COR-L47 (cell line): ENCODE measurements at regions not wholly inside any gene's neighbourhood (a gene's known extent, or its start where the extent isn't known, plus 50 kb on each side); places are given as distances from the start of the nearest gene placed in this dataset.

Source experiments
- DNase-seq: peaks from one replicate; lab custom pipeline; 2025; lab: John Stamatoyannopoulos, UW

DNA sequence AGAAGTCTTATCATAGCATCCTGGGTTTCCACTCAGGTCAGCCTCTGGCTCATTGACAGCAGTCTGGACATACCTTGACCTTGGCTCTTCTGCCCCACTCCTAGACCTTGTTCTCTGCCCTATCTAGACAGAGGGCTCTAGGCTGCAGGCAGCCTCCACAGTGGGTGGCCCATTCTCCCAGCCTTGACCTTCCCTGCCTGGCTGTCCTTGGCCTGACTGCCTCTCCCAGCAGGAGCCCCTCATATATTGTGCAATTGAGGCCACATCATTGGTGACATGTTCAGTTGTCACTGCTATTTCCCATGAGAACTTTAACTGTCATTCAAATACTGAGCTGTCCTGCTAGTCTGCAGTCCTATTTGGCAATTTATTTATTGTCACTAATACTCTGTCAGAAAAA lies 503.4 kb downstream of the PLXNA4 start:
- no peak for DNase-seq

DNA sequence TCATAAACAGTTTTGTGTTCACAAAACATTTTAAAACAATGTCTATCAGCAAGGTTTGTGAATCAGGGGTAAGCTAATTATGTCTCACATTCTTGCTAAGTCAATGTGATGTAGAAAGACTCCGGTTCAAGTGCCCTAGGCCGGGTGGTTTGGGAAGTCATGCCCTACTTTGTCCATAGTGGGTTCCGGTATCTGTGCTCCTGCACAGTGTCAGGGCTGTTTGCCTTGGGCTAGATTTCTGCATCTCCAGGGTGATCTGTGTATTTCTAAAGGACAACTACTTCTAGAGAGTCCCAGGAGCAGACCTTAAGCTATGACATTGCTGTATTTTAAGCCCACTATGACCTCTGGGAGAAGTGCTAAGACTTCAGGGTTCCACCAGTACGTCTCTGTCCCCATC lies 504.1 kb downstream of the PLXNA4 start:
- no peak for DNase-seq

DNA sequence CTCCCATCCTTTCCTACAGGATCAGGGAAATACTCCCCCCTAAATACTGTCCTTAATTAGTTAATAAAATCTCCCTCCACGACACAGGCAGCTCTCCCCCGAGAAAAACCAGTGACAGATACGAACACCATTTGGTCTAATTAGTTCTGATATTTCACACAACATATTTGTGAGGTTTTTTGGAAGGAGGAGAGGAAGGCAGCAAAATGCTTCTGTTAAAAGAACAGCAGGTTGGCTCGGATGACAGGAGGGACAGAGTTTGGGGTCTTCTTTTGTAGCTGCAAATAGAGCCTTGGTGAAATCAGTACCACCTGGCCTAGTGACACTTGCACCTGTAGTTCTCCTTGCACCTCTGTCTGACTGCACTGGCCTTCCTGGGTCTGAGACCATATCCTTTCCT lies 507.0 kb downstream of the PLXNA4 start:
- no peak for DNase-seq

DNA sequence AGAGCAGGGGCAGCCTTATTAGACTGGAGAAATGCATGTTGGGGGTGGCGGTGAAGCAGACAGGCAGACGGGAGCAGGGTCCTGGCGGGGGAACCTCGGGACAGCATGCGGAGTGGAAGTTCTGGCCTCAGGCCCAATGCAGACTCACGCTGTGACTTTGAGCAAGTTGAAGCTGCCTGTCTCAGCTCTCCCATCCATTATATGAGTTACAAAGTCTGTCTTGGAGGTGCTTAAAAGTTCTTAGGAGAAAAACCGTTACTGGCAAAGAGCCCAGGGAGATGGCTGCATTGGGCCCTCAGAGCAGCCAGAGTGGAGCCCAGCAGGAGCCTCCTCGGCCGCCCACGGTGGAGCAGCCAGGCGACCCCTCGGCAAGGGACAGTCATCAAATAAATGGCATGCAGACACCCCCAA lies 509.5 kb downstream of the PLXNA4 start:
- no peak for DNase-seq

DNA sequence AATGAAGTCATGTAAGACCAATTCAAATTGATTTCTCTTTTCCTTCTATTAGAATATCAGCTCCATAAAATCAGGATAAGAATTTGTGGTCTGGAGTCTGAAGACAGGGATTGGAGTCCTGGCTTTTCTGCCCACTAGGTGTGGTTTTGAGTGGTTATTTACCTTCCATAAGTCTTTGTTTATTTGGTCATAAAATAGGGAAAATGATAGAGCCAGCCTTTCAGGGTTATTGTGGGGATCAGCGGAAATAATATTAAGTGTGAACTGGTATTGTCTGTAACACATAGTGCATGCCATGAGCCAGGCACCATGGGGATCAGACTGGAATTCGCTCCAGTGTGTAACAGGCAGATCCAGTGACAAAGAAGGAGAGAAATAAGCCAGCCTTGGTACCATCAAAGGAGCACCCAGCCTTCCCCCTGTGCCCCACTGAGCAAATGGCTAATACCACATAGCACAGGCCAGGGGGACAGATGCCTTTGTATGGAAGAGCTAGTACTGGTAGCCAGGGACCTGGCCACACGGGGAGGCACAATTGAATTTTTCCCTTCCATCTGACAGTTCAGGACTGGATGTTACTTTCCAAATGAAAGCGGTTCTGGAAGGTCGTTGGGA lies 509.7 kb upstream of the PODXL start:
- no peak for DNase-seq

DNA sequence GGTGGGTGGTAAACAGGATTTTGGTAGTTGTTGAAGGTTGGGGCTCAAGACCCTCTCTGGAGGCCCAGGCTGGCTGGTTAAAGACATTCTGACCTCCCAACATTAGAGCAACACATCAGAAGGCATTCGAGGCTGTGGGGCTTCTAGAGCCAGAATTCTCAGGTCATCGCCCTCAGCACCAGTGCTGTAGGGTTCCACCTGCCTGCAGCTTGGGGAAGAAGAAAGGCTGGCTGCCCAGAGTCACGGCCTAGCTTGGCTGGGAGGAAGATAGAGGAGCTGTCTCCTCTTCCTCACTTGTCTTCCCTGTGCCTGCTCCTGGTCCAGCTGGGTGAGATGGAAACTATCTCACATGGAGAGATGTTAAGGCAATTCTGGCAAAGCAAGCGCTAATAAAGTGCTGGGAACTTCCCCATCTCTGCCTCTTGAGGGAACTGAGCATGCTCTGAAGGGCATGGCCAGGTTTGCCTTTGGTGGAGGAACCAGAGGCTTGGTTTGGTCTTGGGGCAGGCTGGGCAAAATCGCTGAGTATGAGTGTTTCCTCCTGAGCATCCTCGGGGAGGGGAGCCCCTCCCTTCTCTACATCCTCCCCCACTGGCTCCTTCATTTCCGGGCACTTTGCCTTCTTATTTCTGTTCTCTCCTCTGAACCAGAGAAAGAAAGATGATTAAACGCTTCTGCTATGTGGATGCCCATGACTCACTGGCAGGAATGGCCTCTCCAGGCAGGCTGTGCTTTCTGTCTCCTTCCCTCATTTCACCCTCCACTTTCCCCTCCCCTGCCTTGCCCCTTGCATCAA lies 509.0 kb upstream of the PODXL start:
- no peak for DNase-seq

DNA sequence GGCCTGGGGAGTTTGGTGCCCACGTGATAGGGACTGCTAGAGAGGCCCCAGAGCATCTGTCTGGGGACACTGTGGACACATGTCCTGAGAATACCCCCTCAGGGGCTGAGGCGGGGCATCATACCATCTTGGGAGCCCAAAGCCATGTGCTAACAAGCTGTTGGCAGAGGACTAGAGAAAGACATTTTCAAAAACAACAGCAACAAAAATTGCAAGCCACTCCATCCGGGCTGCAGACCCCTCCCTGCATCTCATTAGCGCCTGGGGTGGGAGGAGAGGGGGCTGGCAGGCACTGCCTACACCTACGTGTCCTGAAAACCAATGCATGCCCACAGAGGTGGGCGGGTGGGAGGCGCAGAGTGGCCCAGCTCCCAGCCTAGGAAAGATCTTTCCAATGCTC lies 507.4 kb upstream of the PODXL start:
- no peak for DNase-seq

DNA sequence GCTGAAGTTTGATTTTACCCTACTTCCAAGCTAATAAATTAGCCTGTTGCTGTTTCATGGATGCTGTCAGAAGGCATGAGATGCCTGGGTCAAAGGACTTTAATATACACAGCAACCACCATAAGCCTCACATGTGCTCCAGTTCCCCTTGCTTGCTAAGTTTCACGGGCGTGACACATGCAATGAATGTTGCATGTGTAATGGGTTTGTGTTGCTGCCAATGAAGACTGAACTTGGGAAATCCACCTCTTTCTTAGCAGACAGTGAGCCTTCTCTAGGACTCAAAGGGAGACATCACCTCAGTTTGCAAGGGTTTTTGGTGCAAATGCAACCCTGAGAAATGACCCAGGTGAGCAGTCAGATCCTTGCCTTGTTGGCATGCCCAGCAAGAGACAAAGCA lies 505.5 kb upstream of the PODXL start:
- DNase-seq, result no peak

DNA sequence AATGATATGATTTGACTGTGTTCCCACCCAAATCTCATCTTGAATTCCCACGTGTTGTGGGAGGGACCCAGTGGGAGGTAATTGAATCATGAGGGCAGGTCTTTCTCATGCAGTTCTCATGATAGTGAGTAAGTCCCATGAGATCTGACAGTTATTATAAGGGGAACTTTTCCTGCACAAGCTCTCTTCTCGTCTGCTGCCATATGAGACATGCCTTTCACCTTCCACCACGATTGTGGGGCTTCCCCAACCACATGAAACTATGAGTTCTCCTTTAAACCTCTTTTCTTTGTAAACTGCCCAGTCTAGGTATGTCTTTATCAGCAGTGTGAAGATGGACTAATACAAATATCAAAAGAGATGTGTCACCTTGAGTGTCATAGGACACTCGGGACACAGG lies 502.7 kb upstream of the PODXL start:
- no peak for DNase-seq

DNA sequence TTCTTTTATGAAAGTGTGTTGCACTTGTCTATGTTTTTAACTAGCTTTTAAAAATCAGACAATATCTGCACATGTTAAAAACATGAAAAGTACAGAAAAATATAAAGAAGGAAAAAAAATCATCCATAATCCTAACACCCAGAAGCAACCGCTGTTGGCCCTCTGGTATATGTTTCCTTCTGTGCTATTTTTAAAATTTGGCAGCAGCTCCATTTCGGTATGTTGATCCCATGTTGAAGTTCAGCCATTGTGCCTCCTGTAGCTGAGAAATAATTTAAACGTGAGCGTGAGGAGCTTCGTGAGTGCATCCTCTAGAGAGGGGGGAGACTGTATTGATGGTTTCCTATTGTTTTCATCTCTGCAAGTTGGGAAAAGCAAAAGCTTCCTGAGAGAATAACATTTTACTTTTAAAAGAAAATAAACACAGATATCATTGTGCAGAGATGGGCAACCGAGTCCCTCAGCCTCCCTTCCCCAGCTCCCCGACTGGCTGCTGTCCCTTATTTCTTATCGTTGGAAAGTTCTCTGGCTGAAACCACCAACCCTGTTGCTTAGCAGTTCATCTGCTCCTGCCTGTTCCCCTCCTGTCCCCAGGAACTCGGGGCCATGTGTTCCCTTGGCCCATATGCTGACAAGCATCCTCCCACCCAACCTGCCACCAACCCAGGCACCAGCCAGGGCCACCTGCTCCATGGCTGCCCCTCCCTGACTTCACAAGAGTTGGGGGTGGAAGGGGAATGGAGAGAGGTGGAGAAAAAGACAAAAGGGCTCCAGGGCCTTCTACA lies 499.1 kb upstream of the PODXL start:
- DNase-seq, result no peak

DNA sequence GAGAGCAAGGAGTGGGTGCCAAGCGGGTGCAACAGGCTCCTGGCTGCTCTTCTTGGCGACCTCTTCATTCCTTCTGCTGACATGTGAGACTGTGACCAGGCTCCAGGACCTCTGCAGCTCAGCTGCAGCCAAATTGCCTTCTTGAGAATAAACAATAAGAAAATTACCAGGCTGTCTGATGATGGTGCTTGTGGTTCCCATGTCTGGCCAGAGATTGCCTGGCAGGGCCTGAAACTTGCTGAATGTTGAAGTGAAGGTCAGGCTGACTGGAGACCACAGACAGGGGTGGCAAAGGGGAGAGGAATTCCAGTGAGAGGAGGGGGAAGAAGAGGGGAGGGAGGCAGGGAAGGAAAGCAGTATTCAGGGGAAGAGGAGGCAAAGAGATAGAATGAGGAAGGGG lies 497.4 kb upstream of the PODXL start:
- DNase-seq, result no peak

DNA sequence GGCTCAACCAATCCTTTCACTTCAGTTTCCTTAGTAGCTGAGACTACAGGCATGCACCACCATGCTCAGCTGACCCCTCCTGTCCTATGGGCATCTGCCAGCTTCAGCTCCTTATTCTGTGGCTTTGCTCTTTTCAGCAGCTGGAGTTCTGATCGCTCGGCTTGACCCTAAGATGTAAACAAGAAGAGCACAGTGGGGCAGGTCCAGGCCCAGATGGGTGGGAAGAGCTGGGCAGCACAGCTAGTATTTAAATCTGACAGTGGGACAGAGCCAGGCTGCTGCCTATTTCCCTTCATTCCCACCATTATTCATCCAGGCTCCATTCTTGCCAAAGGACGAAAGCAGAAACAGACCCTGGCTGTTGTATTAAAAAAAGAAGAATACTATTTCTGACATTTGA lies 494.9 kb upstream of the PODXL start:
- DNase-seq, result no peak

DNA sequence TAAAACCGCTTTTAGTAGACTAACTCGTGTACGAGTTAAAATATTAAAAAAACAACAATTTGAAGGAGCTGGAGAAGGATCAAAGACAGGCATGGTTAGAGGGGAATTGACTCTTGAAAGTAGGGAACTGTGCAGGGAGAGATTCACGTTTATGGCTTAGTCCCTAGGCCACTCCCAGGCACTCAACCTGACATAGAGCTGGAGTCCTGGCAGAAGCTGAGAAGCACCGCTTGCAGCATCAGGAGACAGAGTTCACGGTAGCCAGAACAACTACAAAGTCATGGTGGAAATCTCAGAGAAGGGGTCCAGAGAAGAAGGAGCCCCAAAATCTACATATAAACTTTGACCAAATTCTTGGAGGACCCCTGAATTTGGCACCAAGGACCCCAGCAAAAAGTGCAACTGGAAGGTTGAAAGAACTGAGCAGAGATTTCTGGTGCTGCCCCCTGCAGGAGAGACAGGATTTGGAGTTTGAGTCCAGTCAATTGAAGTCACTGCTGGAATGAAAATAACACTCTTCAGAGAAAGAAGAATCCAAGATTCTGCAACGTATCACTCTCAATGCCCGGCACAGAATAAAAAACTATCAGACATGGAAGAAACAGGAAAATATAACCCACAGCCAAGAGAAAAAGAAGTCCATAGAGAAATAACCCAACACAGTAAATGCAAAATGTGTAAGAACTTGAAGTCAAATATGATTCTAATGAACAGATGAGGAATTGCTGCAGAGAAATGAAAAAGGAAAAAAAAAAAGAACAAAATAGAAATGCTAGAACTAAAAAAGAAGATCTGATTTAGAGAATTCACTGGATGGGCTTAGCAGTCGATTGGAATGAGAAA lies 493.3 kb upstream of the PODXL start:
- no peak for DNase-seq

DNA sequence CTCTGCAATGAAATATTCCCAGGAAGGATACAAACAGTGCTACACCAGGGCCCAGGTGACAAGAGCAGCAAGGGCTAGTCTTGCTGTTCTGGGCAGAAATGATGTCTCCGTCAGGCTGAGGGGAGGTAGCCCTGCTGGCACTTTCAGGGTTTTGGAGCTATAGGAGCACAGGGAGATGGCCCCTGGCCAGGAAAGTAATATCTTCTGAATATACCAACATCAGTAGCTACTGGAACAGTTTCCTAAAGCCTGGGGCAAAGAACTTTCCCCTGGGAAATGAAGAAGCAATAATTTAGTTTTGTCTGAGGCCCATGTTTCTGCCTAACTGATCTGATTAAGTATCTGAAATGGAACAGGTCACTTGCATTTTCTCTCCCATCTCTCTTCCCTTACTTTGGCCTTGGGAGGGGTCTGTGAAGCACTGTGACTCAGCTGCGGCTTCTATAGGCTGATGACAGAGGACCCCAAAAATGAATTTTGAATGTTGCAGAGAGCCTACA lies 489.1 kb upstream of the PODXL start:
- no peak for DNase-seq

DNA sequence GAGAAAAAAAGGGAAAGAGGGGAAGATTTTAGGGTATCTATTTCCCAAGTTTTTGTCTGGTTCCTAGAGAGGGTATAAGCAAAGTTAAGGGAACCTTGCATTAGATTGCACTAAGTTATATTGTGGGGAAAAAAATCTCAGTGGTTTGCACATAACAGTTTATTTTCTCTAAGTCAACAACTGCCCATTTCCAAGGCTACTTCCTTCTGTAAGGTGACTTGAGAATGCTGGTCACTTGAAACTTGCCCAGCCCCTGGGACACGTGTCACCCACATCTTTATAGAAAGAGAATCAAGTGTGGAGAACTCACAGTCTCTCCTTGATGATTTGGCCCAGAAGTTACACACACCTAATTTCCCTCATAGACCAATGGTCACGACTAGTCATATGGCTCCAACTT lies 488.6 kb upstream of the PODXL start:
- DNase-seq, result no peak

DNA sequence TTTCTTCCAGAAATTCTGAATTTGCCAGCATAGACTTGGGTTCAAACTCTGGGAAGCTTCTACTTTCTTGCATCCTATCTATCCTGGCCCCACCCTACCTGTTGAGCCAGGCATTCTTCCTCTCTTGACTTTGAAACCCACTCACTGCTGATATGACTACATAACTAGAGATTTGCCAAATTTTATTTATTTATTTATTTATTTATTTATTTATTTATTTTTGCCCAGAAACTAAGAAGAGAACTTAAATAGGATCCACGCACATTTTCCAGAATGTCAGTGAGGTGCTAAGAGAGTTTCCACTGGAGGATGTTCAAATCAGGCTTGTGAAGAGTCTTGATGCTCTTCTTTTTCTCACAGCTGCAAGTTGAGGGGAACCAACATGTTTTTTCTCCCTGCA lies 487.8 kb upstream of the PODXL start:
- no peak for DNase-seq

DNA sequence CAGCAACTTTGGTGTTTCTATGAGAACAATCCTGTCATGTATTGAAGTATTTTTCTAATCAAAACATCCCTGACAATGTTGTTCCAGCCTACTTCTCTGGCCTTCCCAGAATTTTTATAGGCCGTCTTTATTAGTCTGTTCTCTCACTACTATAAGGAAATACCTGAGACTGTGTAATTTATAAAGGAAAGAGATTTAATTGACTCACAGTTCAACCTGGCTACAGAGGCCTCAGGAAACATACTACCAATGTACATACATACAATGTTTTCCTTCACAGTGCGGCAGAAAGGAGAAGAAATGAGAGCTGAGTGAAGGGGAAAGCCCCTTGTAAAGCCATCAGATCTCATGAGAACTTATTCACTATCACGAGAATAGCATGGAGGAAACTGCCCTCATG lies 484.7 kb upstream of the PODXL start:
- no peak for DNase-seq

DNA sequence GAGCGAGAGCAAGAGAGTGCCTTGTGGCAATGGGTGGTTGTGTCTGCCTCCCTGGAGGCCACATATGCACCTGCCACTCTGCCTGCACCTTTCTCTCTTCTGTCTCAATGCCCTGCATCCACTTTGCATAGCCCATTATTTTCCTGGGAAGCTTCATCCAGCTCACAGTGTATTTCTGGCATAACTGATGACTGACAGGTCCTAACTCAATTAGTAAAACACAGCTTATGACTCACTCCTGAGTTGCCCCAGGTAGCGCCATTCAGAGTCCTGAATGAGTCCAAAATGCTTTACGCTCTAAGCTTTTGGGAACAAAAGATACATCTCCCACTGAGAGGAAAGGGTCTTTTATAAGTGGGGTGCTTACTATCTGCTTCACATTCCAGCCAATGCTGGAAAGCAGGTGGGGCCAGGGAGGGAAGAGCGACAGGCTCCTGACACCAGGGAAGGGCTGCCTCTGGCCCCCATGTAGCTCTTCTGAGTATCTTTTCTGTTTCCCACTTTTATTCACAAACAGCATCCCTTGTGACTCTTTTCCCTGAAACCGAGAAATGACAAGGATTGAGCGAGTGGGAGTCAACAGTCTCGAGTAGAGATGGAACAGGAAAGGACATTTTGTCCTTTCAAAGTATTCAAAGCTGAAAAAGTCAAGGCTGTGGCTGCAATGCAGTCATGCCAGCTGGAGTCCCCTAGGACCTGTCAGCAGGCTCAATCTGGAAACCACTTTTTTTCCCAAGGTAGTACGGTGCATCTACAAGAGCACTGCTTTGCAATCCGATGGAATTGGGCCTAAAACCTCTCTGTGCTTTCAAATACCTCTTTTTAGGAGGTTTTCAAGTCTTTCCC lies 479.3 kb upstream of the PODXL start:
- no peak for DNase-seq

DNA sequence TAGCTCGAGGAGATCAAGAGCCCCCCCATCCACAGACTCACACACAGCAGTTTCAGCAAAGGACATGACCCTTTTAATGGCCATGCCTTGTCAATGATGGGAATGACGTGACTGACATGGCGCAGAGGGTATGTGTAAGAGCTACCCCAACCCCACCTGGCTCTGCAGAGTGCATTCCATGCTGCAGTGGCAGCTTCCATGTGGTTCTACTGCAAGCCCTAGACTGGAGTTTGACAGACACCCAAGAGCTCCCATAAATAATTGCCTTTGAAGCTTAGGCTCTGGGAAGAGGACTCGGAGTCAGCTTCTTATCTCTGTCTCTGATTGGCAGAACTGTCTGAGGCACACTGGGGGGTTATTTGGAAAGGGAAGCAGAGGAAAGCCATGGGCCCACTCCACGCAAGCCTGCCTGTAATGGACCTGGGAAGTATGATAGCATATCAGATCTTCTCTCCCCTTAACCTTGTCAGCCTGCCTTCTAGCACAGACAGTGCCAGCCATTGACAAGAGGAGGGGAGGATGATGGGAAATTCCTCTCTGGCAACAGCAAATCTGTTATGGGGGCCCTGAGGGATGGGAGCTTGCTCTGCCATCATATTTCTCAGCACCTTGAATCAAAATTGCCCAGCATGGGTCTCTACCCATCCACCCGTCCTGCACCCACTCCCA lies 478.5 kb upstream of the PODXL start:
- no peak for DNase-seq

DNA sequence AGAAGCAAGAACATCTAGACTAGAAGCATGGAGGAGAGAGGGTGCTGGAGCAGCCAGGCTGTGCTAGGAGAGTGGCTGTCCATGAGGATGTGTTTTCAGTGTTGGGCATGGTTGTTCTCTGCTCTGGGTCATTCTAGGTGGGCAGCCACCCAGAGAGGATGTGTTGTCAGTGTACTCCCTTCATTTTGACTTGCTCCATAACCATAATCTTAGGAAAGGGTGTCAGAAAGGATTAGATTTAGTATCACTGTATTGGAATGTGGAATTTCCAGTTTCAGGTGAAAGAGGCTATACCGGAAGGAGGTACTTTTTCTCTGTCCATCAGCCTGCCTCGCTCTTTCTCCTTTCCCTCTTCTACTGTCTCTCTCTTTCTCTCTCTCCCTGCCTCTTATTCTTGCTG lies 474.5 kb upstream of the PODXL start:
- no peak for DNase-seq
